ENCODE measurements at regions not wholly inside any gene's neighbourhood (a gene's known extent, or its start where the extent isn't known, plus 50 kb on each side); places are given as distances from the start of the nearest gene placed in this dataset.

DNA sequence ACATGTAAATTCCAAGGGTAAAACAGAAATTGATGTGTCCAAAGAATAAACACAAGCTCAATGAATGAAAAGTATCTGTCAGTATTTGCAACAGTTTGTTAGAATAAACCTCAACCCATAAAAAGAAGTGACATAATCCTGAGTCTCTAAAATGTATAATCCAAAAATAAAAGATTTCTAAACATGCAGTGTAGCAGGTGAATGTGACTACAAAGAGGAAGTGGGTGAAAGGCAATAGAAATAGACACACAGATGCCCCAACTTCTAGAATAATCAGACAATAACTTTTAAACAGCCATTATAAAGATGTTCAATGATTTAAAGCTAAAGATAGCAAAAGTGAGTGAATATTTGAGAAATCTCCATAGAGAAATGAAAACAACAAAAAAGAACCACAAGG is 1009.2 kb upstream of the GJE1 start:
- no peaks in the 10 kb centered on the region for H3K36me3 ChIP-seq (ENCODE audit: insufficient read depth, low read length)
- no peaks in the 10 kb centered on the region for H4K20me1 ChIP-seq (ENCODE audit: insufficient read depth)
- no peaks in the 10 kb centered on the region for H3K9me3 ChIP-seq (ENCODE audit: low read length)
- no peaks in the 10 kb centered on the region for H3F3A ChIP-seq (ENCODE audit: insufficient read depth, low read length, poor library complexity, severe bottlenecking)
- H3K9ac ChIP-seq (ENCODE audit: low read length) = no peak overlapping the region
- H3K79me2 ChIP-seq (replicated peaks; ENCODE audit: insufficient read depth, low read length) = no peaks in the 10 kb centered on the region
- no peak overlapping the region for H2AFZ ChIP-seq (ENCODE audit: low read depth, low read length)
- H3K27me3 ChIP-seq (ENCODE audit: insufficient read depth, low read depth, low read length) = no peaks in the 10 kb centered on the region
- no peak for TF ChIP-seq SMC3 (conservative IDR thresholded peaks at IDR 0.05; ENCODE audit: poor library complexity)
- TF ChIP-seq EP300 (conservative IDR thresholded peaks at IDR 0.05; ENCODE audit: poor library complexity, severe bottlenecking) = no peak
- TF ChIP-seq CTCF (IDR thresholded peaks at IDR 0.05; ENCODE audit: poor library complexity, severe bottlenecking) = no peak
- no peak for TF ChIP-seq MXI1 (conservative IDR thresholded peaks at IDR 0.05; ENCODE audit: poor library complexity, severe bottlenecking)
- no peak for TF ChIP-seq EZH2 (IDR thresholded peaks at IDR 0.05; ENCODE audit: borderline replicate concordance, insufficient read depth, low read length, poor library complexity, severe bottlenecking)
- TF ChIP-seq POLR2AphosphoS5 (IDR thresholded peaks at IDR 0.05) = no peak
- H3K4me2 ChIP-seq (ENCODE audit: low read length) = no peak overlapping the region
- no peak overlapping the region for H3K27ac ChIP-seq (ENCODE audit: low read length)
- no peak overlapping the region for H3K4me3 ChIP-seq (ENCODE audit: low read length)
- H3K9me2 ChIP-seq (ENCODE audit: insufficient read depth, low read length) = no peaks in the 10 kb centered on the region

- TF ChIP-seq MXI1 (conservative IDR thresholded peaks at IDR 0.05; ENCODE audit: poor library complexity, severe bottlenecking) = no peak
- no peak for TF ChIP-seq CTCF (IDR thresholded peaks at IDR 0.05; ENCODE audit: poor library complexity, severe bottlenecking)
- TF ChIP-seq SMC3 (conservative IDR thresholded peaks at IDR 0.05; ENCODE audit: poor library complexity) = no peak
- TF ChIP-seq POLR2AphosphoS5 (IDR thresholded peaks at IDR 0.05) = no peak
- no peak for TF ChIP-seq TAF1 (IDR thresholded peaks at IDR 0.05; ENCODE audit: low read depth)
- TF ChIP-seq RAD21 (conservative IDR thresholded peaks at IDR 0.05) = no peak
- TF ChIP-seq EZH2 (IDR thresholded peaks at IDR 0.05; ENCODE audit: borderline replicate concordance, insufficient read depth, low read length, poor library complexity, severe bottlenecking) = no peak
- TF ChIP-seq REST (IDR thresholded peaks at IDR 0.05; ENCODE audit: borderline replicate concordance) = no peak
- TF ChIP-seq EP300 (conservative IDR thresholded peaks at IDR 0.05; ENCODE audit: poor library complexity, severe bottlenecking) = no peak
- Histone ChIP-seq H3K27me3 (ENCODE audit: insufficient read depth, low read depth, low read length) (no peaks in the 10 kb centered on the region), H3K79me2 (replicated peaks; ENCODE audit: insufficient read depth, low read length) (no peaks in the 10 kb centered on the region), H3K36me3 (ENCODE audit: insufficient read depth, low read length) (no peaks in the 10 kb centered on the region), H4K20me1 (ENCODE audit: insufficient read depth) (no peaks in the 10 kb centered on the region), H2AFZ (ENCODE audit: low read depth, low read length) (no peak overlapping the region), H3K9me2 (ENCODE audit: insufficient read depth, low read length) (no peaks in the 10 kb centered on the region), H3K27ac (ENCODE audit: low read length) (no peak overlapping the region), H3F3A (ENCODE audit: insufficient read depth, low read length, poor library complexity, severe bottlenecking) (no peaks in the 10 kb centered on the region), H3K9ac (ENCODE audit: low read length) (no peak overlapping the region), H3K4me3 (ENCODE audit: low read length) (no peak overlapping the region), H3K9me3 (ENCODE audit: low read length) (no peaks in the 10 kb centered on the region), H3K4me2 (ENCODE audit: low read length) (no peak overlapping the region)
Observed at GRCh38 chr6:141123049-141123448, 1009.7 kb upstream of the GJE1 start.

Measured in neural cell (in vitro differentiated cells).